ENCODE measurements at regions not wholly inside any gene's neighbourhood (a gene's known extent, or its start where the extent isn't known, plus 50 kb on each side); places are given as distances from the start of the nearest gene placed in this dataset.

GRCh38 chr13:47420020-47420419, 523.2 kb upstream of the HTR2A start:
- TF ChIP-seq, protein P1, sequence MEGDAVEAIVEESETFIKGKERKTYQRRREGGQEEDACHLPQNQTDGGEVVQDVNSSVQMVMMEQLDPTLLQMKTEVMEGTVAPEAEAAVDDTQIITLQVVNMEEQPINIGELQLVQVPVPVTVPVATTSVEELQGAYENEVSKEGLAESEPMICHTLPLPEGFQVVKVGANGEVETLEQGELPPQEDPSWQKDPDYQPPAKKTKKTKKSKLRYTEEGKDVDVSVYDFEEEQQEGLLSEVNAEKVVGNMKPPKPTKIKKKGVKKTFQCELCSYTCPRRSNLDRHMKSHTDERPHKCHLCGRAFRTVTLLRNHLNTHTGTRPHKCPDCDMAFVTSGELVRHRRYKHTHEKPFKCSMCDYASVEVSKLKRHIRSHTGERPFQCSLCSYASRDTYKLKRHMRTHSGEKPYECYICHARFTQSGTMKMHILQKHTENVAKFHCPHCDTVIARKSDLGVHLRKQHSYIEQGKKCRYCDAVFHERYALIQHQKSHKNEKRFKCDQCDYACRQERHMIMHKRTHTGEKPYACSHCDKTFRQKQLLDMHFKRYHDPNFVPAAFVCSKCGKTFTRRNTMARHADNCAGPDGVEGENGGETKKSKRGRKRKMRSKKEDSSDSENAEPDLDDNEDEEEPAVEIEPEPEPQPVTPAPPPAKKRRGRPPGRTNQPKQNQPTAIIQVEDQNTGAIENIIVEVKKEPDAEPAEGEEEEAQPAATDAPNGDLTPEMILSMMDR (conservative IDR thresholded peaks at IDR 0.05; ENCODE audit: low read length): no peak
- no peak for TF ChIP-seq EZH2phosphoT487 (IDR thresholded peaks at IDR 0.05; ENCODE audit: borderline replicate concordance)

All from Loucy (cell line).